ENCODE measurements at regions not wholly inside any gene's neighbourhood (a gene's known extent, or its start where the extent isn't known, plus 50 kb on each side); places are given as distances from the start of the nearest gene placed in this dataset.

DNA sequence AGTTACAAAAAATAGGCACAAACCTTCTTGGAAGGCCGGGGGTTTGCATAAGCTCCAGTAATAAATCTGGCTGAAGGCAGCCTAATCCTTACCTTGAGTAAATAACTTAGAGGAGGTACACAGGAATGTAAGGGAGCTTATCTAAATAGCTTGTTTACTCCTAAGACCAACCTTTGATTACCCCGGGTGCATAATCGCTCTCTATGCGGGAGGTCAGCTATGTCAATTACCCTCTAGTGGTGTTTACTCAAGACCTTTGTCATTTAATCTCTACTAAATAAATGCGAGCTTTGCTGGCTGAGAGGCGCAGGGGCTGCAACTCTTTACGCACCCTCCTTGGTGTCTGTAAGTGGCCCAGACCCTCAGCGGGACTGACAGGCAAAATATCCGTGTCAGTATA lies 50.2 kb upstream of the MAP9 start:
- Histone ChIP-seq H3K9me3 (ENCODE audit: control insufficient read depth, low read length) (no peaks in the 10 kb centered on the region), H2AFZ (ENCODE audit: low read depth, low read length) (no peak overlapping the region), H3K4me3 (ENCODE audit: insufficient read depth in 1 of 2, low read depth in 1 of 2, low read length in 2 of 2) (no peak overlapping the region), H2BK15ac (ENCODE audit: low read depth, poor library complexity, severe bottlenecking) (no peak overlapping the region), H3K4ac (ENCODE audit: low read depth in 1 of 2, low read length in 2 of 2) (no peak overlapping the region), H3K9ac (ENCODE audit: low read length) (no peak overlapping the region), H4K91ac (ENCODE audit: low read length) (no peak overlapping the region), H2BK5ac (ENCODE audit: low read depth, low read length, poor library complexity, severe bottlenecking) (no peak overlapping the region), H2BK12ac (ENCODE audit: low read length in 2 of 2) (no peak overlapping the region), H3K4me1 (ENCODE audit: control insufficient read depth, insufficient read depth, low read depth, low read length) (no peaks in the 10 kb centered on the region), H3K79me1 (replicated peaks; ENCODE audit: low read length, poor library complexity, severe bottlenecking) (no peaks in the 10 kb centered on the region), H3K27me3 (ENCODE audit: control insufficient read depth in 1 of 2, insufficient read depth in 1 of 2, low read length in 2 of 2) (no peaks in the 10 kb centered on the region), H3K36me3 (ENCODE audit: control insufficient read depth in 1 of 2, insufficient read depth in 2 of 2, low read depth in 1 of 2, low read length in 2 of 2) (no peaks in the 10 kb centered on the region), H3K27ac (ENCODE audit: low read length, poor library complexity, severe bottlenecking) (no peak overlapping the region), H3K4me2 (ENCODE audit: low read length, poor library complexity, severe bottlenecking) (no peak overlapping the region), H3K23ac (ENCODE audit: low read length in 2 of 2) (no peak overlapping the region), H3K18ac (ENCODE audit: low read depth in 1 of 2, low read length in 2 of 2) (no peak overlapping the region), H4K8ac (ENCODE audit: low read length) (no peak overlapping the region), H3K14ac (ENCODE audit: low read length in 2 of 2) (no peak overlapping the region), H2AK5ac (ENCODE audit: low read length, severe bottlenecking) (no peak overlapping the region), H2BK120ac (ENCODE audit: low read depth, low read length) (no peak overlapping the region)
- 59% methylated on average over 9 of the region's 9 CpGs for WGBS
- no peak for DNase-seq

Data from mesenchymal stem cell (in vitro differentiated cells and primary cell).